KMS-11 (cell line): ENCODE measurements at regions not wholly inside any gene's neighbourhood (a gene's known extent, or its start where the extent isn't known, plus 50 kb on each side); places are given as distances from the start of the nearest gene placed in this dataset.
A peak's percentile ranks its signal among the peaks of the same experiment; 100 is the strongest.

Experiments
- H2AFZ ChIP-seq: fragments of 200-600 bp; sonication (generic); 2 replicates; pipeline ENCODE4 v1.6.1; 2016; ENCODE audit warnings: antibody characterized with exemption, mixed run types, low read depth
- H3K27ac ChIP-seq: fragments of 200-600 bp; sonication (generic); 2 replicates; pipeline ENCODE4 v1.6.1; 2016; ENCODE audit warnings: mild to moderate bottlenecking, mixed run types
- H3K27me3 ChIP-seq: fragments of 200-600 bp; sonication (generic); 2 replicates; pipeline ENCODE4 v1.6.1; 2017; ENCODE audit warnings: mild to moderate bottlenecking, low read depth, mixed run types, moderate library complexity; ENCODE audit not compliant: insufficient read depth
- H3K36me3 ChIP-seq: fragments of 200-600 bp; sonication (generic); 2 replicates; pipeline ENCODE4 v1.6.1; 2017; ENCODE audit warnings: mild to moderate bottlenecking, mixed run types; ENCODE audit not compliant: insufficient read depth
- H3K4me1 ChIP-seq: fragments of 200-600 bp; sonication (generic); 2 replicates; pipeline ENCODE4 v1.6.1; 2016; ENCODE audit warnings: mild to moderate bottlenecking, low read depth, mixed run types; ENCODE audit not compliant: poor library complexity, severe bottlenecking
- H3K4me2 ChIP-seq: fragments of 200-600 bp; sonication (generic); 2 replicates; pipeline ENCODE4 v1.7.0; 2016; ENCODE audit warnings: mild to moderate bottlenecking, mixed run types
- H3K4me3 ChIP-seq: fragments of 200-600 bp; sonication (generic); IDR thresholded peaks from 2 replicates; pipeline ENCODE4 v1.6.1; 2017; ENCODE audit warnings: low read depth, low read length, mixed read lengths; ENCODE audit not compliant: insufficient read depth
- H3K79me2 ChIP-seq: fragments of 200-600 bp; sonication (generic); 2 replicates; pipeline ENCODE4 v1.6.1; 2016; ENCODE audit warnings: low read depth, mixed run types; ENCODE audit not compliant: insufficient read depth
- H3K9ac ChIP-seq: fragments of 200-600 bp; sonication (generic); 2 replicates; pipeline ENCODE4 v1.6.1; 2016; ENCODE audit warnings: mild to moderate bottlenecking, mixed run types
- H4K20me1 ChIP-seq: fragments of 200-600 bp; sonication (generic); 2 replicates; pipeline ENCODE4 v1.6.1; 2016; ENCODE audit warnings: mild to moderate bottlenecking, mixed run types; ENCODE audit not compliant: insufficient read depth
- TF ChIP-seq, protein P1 (sequence below): fragments of 200-600 bp; sonication (generic); conservative IDR thresholded peaks from 2 replicates; pipeline ENCODE4 v1.6.1; 2017; ENCODE audit warnings: low read depth, mild to moderate bottlenecking, antibody characterized with exemption, low read length, moderate library complexity, mixed read lengths

- Histone ChIP-seq H3K27ac (0 out of 2 replicates have a peak overlapping the region, but pooled peaks have one; percentile 0), H3K27me3 (no peaks in the 10 kb centered on the region), H3K36me3 (no peaks in the 10 kb centered on the region), H4K20me1 (no peaks in the 10 kb centered on the region), H3K79me2 (no peaks in the 10 kb centered on the region), H2AFZ (peak overlapping the region; percentile 36), H3K4me3 (no peak overlapping the region), H3K4me2 (peak overlapping the region; percentile 49; the same call in 1 of the 2 replicates), H3K4me1 (peaks cover 18% of the 10 kb centered on the region), H3K9ac (no peak overlapping the region; the same call in 1 of the 2 replicates)
- TF ChIP-seq, protein P1, sequence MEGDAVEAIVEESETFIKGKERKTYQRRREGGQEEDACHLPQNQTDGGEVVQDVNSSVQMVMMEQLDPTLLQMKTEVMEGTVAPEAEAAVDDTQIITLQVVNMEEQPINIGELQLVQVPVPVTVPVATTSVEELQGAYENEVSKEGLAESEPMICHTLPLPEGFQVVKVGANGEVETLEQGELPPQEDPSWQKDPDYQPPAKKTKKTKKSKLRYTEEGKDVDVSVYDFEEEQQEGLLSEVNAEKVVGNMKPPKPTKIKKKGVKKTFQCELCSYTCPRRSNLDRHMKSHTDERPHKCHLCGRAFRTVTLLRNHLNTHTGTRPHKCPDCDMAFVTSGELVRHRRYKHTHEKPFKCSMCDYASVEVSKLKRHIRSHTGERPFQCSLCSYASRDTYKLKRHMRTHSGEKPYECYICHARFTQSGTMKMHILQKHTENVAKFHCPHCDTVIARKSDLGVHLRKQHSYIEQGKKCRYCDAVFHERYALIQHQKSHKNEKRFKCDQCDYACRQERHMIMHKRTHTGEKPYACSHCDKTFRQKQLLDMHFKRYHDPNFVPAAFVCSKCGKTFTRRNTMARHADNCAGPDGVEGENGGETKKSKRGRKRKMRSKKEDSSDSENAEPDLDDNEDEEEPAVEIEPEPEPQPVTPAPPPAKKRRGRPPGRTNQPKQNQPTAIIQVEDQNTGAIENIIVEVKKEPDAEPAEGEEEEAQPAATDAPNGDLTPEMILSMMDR = no peak
Observed at GRCh38 chr1:101723415-101723814, 273.3 kb downstream of the OLFM3 start.

DNA sequence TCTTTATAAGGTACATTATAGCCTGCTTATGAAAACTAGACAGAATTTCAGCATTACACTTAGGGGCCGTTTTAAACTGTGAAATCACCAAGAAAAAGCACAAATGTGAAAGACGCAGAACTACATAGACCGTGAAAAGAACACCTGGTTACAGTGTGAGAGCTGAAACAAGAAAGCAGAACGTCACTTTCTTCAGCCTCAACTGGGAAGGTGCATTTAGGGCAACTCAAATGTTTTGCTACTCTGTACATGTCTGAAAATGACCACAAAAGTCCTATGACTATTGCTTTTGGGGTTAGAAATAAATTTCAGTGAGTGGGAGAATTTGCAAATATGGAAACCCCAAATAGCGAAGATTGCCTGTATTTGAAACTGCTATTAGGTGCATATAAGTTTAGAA lies 268.7 kb downstream of the OLFM3 start:
- H4K20me1 ChIP-seq = no peaks in the 10 kb centered on the region
- H3K4me2 ChIP-seq = peak overlapping the region; percentile 29; the same call in 1 of the 2 replicates
- no peak overlapping the region for H3K9ac ChIP-seq
- no peaks in the 10 kb centered on the region for H3K79me2 ChIP-seq
- H3K27me3 ChIP-seq = no peaks in the 10 kb centered on the region
- TF ChIP-seq, protein P1 = no peak
- no peak overlapping the region for H2AFZ ChIP-seq
- H3K36me3 ChIP-seq = no peaks in the 10 kb centered on the region
- H3K4me1 ChIP-seq = peaks cover 21% of the 10 kb centered on the region
- H3K27ac ChIP-seq = no peak overlapping the region
- H3K4me3 ChIP-seq = no peak overlapping the region

GRCh38 chr1:101730559-101730958 lies 266.2 kb downstream of the OLFM3 start:
- Histone ChIP-seq H3K27ac (no peak overlapping the region), H3K79me2 (no peaks in the 10 kb centered on the region), H4K20me1 (no peaks in the 10 kb centered on the region), H3K36me3 (no peaks in the 10 kb centered on the region), H3K4me1 (peaks cover 11% of the 10 kb centered on the region), H3K27me3 (no peaks in the 10 kb centered on the region), H3K4me2 (no peak overlapping the region), H3K4me3 (no peak overlapping the region), H2AFZ (no peak overlapping the region), H3K9ac (no peak overlapping the region)
- TF ChIP-seq, protein P1 = no peak

DNA sequence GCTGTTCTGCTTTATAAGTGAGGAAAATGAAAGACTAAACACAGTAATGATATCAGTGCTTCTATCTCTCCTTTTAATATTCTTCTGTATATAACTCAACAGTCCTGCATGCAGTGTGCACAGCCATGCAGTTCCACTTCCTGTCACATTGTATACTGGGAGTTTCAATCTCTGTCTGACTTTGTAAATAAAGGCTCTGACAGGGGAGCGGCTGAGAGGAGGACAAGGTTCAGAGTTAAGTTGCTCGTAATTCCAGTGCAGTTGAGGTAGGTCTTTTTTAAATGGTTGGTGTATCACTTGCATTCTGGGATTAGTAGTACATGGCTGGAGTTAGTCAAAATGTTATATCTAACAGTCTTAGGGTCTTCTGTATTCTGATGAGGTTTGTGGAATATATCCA lies 264.5 kb downstream of the OLFM3 start:
- no peak overlapping the region for H2AFZ ChIP-seq
- H3K4me2 ChIP-seq = no peak overlapping the region
- TF ChIP-seq, protein P1 = no peak

GRCh38 chr1:101733340-101733739 lies 263.4 kb downstream of the OLFM3 start:
- Histone ChIP-seq H3K79me2 (no peaks in the 10 kb centered on the region), H2AFZ (no peak overlapping the region), H3K4me2 (no peak overlapping the region), H3K36me3 (no peaks in the 10 kb centered on the region), H3K4me1 (peaks cover 6% of the 10 kb centered on the region), H3K9ac (no peak overlapping the region), H3K4me3 (no peak overlapping the region), H3K27me3 (no peaks in the 10 kb centered on the region), H3K27ac (no peak overlapping the region), H4K20me1 (no peaks in the 10 kb centered on the region)
- TF ChIP-seq, protein P1 = no peak

More for the DNA sequence above, 264.5 kb downstream of the OLFM3 start:
- Histone ChIP-seq H3K36me3 (no peaks in the 10 kb centered on the region), H3K27ac (no peak overlapping the region), H3K27me3 (no peaks in the 10 kb centered on the region), H3K4me3 (no peak overlapping the region), H4K20me1 (no peaks in the 10 kb centered on the region), H3K79me2 (no peaks in the 10 kb centered on the region), H3K9ac (no peak overlapping the region), H3K4me1 (peaks cover 11% of the 10 kb centered on the region)
